ENCODE measurements at regions not wholly inside any gene's neighbourhood (a gene's known extent, or its start where the extent isn't known, plus 50 kb on each side); places are given as distances from the start of the nearest gene placed in this dataset.

GRCh38 chr1:64318428-64318827 lies 115.0 kb downstream of the UBE2U start:
- H3K9me3 Mint-ChIP-seq: no peaks in the 10 kb centered on the region
- ATAC-seq (no peak), DNase-seq (ENCODE audit: low spot score) (no peak)
- H3K27me3 Mint-ChIP-seq (ENCODE audit: low read depth): no peaks in the 10 kb centered on the region
- no peaks in the 10 kb centered on the region for H3K36me3 Mint-ChIP-seq
- no peak overlapping the region for H3K27ac Mint-ChIP-seq
- no peak overlapping the region for H3K4me3 Mint-ChIP-seq
- POLR2A ChIA-PET: no interaction called here
- CTCF ChIA-PET: no interaction called here
- peaks cover 22% of the 10 kb centered on the region for H3K4me1 Mint-ChIP-seq
- TF ChIP-seq ZNF232 (CRISPR knock-in tag; IDR thresholded peaks at IDR 0.05) (no peak), SMAD3 (CRISPR knock-in tag; IDR thresholded peaks at IDR 0.05; ENCODE audit: borderline replicate concordance) (no peak), JAZF1 (CRISPR knock-in tag; IDR thresholded peaks at IDR 0.05) (no peak), MYBL2 (CRISPR knock-in tag; IDR thresholded peaks at IDR 0.05) (no peak)
- TF ChIP-seq, protein P1, sequence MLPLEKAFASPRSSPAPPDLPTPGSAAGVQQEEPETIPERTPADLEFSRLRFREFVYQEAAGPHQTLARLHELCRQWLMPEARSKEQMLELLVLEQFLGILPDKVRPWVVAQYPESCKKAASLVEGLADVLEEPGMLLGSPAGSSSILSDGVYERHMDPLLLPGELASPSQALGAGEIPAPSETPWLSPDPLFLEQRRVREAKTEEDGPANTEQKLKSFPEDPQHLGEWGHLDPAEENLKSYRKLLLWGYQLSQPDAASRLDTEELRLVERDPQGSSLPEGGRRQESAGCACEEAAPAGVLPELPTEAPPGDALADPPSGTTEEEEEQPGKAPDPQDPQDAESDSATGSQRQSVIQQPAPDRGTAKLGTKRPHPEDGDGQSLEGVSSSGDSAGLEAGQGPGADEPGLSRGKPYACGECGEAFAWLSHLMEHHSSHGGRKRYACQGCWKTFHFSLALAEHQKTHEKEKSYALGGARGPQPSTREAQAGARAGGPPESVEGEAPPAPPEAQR (CRISPR knock-in tag; IDR thresholded peaks at IDR 0.05): no peak

DNA sequence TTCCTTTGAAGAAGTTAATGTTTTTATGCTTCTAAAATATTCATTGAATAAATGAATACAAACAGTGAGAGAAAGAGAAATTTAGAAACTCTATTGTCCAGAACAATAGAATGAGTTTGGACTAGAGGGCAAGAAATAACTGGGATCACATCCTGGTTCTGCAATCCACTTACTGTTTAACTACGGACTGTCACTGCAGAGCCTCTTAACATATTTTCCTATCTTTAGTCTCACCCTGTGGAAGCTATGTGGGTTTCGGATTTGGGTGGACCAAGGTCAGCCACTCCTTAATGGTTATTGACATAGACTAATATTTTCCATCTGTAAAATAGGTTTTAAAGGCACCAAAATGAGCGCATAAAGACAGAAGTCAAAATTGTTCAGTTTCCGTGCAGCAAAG lies 116.6 kb downstream of the UBE2U start:
- ATAC-seq: no peak
- no peak overlapping the region for H3K4me3 Mint-ChIP-seq
- ChIA-PET POLR2A (no interaction called here), CTCF (no interaction called here)
- H3K27me3 Mint-ChIP-seq (ENCODE audit: low read depth): 0 out of 2 replicates have a peak, but pooled peaks cover 4% of the 10 kb centered on the region
- H3K9me3 Mint-ChIP-seq: no peaks in the 10 kb centered on the region
- no peaks in the 10 kb centered on the region for H3K36me3 Mint-ChIP-seq
- H3K4me1 Mint-ChIP-seq: peaks cover 16% of the 10 kb centered on the region
- DNase-seq (ENCODE audit: low spot score): no peak
- no peak overlapping the region for H3K27ac Mint-ChIP-seq
- TF ChIP-seq RELA (CRISPR knock-in tag; IDR thresholded peaks at IDR 0.05; ENCODE audit: borderline replicate concordance) (no peak), ZMAT4 (CRISPR knock-in tag; IDR thresholded peaks at IDR 0.05) (no peak), ZNF121 (CRISPR knock-in tag; IDR thresholded peaks at IDR 0.05) (no peak)

DNA sequence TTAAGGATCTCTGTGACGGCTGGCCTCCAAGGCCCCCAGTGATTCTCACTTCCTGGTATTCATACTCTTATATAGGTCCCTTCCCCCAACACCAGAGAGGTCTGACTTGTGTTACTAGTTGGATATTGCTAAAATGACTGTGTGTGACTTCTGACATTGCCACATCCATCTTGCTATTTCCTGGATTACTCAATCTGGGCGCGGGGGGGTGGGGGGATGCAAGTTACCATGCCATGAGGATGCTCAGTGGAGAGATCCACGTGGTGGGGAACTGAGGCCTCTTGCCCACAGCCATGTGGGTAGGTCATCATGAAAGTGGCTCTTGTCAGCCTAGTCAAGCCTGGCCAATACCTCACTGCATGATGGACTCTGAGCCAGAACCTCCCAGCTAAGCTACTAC lies 117.0 kb downstream of the UBE2U start:
- Mint-ChIP-seq H3K27ac (no peak overlapping the region), H3K27me3 (ENCODE audit: low read depth) (0 out of 2 replicates have a peak, but pooled peaks cover 4% of the 10 kb centered on the region), H3K9me3 (no peaks in the 10 kb centered on the region), H3K4me3 (no peak overlapping the region), H3K4me1 (peaks cover 16% of the 10 kb centered on the region), H3K36me3 (no peaks in the 10 kb centered on the region)
- DNase-seq (ENCODE audit: low spot score) (no peak), ATAC-seq (no peak)
- TF ChIP-seq IRF1 (CRISPR knock-in tag; IDR thresholded peaks at IDR 0.05) (no peak), ZNF138 (CRISPR knock-in tag; conservative IDR thresholded peaks at IDR 0.05) (no peak), ZNF232 (CRISPR knock-in tag; IDR thresholded peaks at IDR 0.05) (no peak), FOXP1 (CRISPR knock-in tag; IDR thresholded peaks at IDR 0.05; ENCODE audit: borderline replicate concordance) (no peak), ATF3 (CRISPR knock-in tag; conservative IDR thresholded peaks at IDR 0.05) (no peak), ZMAT4 (CRISPR knock-in tag; IDR thresholded peaks at IDR 0.05) (no peak), GRHL2 (CRISPR knock-in tag; IDR thresholded peaks at IDR 0.05; ENCODE audit: insufficient replicate concordance, severe bottlenecking) (no peak), USF2 (CRISPR knock-in tag; IDR thresholded peaks at IDR 0.05) (no peak), E2F4 (CRISPR knock-in tag; IDR thresholded peaks at IDR 0.05; ENCODE audit: borderline replicate concordance, low read depth) (no peak)
- CTCF ChIA-PET: no interaction called here
- POLR2A ChIA-PET: no interaction called here

All from WTC11 (cell line).